ENCODE measurements at regions not wholly inside any gene's neighbourhood (a gene's known extent, or its start where the extent isn't known, plus 50 kb on each side); places are given as distances from the start of the nearest gene placed in this dataset.
"Not testable (repeated sequence)": the region's sequence is repeated elsewhere in the genome, so short reads cannot be mapped to it uniquely, and the experiment has no call there.

GRCh38 chr5:102623329-102624065 lies 124.7 kb upstream of the SLCO6A1 start:
- Histone ChIP-seq H3K27ac (ENCODE audit: low read depth in 1 of 2, low read length in 2 of 2) (no peak overlapping the region), H3K4me3 (ENCODE audit: low read length in 2 of 2) (no peak overlapping the region), H3K36me3 (ENCODE audit: control insufficient read depth in 1 of 2, insufficient read depth in 2 of 2, low read length in 1 of 2) (no peaks in the 10 kb centered on the region), H3K9me3 (ENCODE audit: control insufficient read depth, low read length) (peaks cover 1% of the 10 kb centered on the region), H3K4me1 (ENCODE audit: control insufficient read depth in 1 of 2, insufficient read depth in 2 of 2, low read length in 2 of 2) (peaks cover 0 to 5% of the 10 kb centered on the region in 2 donors), H3K27me3 (ENCODE audit: control insufficient read depth in 1 of 2, insufficient read depth in 2 of 2, low read length in 1 of 2) (no peaks in the 10 kb centered on the region)
- WGBS, 2 donors: 67 to 83% methylated on average over 4 of the region's 4 CpGs
- no peak for ATAC-seq (ENCODE audit: low FRiP score)
- intact Hi-C loops (cut with DNase I): no loop called here
- no peak for DNase-seq

GRCh38 chr5:102624405-102624804 lies 125.6 kb upstream of the SLCO6A1 start:
- Histone ChIP-seq H3K27ac (ENCODE audit: low read depth in 1 of 2, low read length in 2 of 2) (no peak overlapping the region), H3K4me3 (ENCODE audit: low read length in 2 of 2) (no peak overlapping the region), H3K36me3 (ENCODE audit: control insufficient read depth in 1 of 2, insufficient read depth in 2 of 2, low read length in 1 of 2) (no peaks in the 10 kb centered on the region), H3K27me3 (ENCODE audit: control insufficient read depth in 1 of 2, insufficient read depth in 2 of 2, low read length in 1 of 2) (no peaks in the 10 kb centered on the region), H3K9me3 (ENCODE audit: control insufficient read depth, low read length) (peaks cover 1% of the 10 kb centered on the region), H3K4me1 (ENCODE audit: control insufficient read depth in 1 of 2, insufficient read depth in 2 of 2, low read length in 2 of 2) (peaks cover 0 to 5% of the 10 kb centered on the region in 2 donors)
- intact Hi-C loops (cut with DNase I): no loop called here
- no peak for ATAC-seq (ENCODE audit: low FRiP score)
- 55 to 63% methylated on average over 6 of the region's 6 CpGs for WGBS, 2 donors
- DNase-seq: no peak

- H3K27ac ChIP-seq (ENCODE audit: low read depth in 1 of 2, low read length in 2 of 2): no peak overlapping the region
- intact Hi-C loops (cut with DNase I): no loop called here
- DNase-seq (no peak), ATAC-seq (ENCODE audit: low FRiP score) (no peak)
- peaks cover 0 to 5% of the 10 kb centered on the region in 2 donors for H3K4me1 ChIP-seq (ENCODE audit: control insufficient read depth in 1 of 2, insufficient read depth in 2 of 2, low read length in 2 of 2)
- H3K4me3 ChIP-seq (ENCODE audit: low read length in 2 of 2): no peak overlapping the region
- H3K36me3 ChIP-seq (ENCODE audit: control insufficient read depth in 1 of 2, insufficient read depth in 2 of 2, low read length in 1 of 2): no peaks in the 10 kb centered on the region
- H3K27me3 ChIP-seq (ENCODE audit: control insufficient read depth in 1 of 2, insufficient read depth in 2 of 2, low read length in 1 of 2): no peaks in the 10 kb centered on the region
- peaks cover 1% of the 10 kb centered on the region for H3K9me3 ChIP-seq (ENCODE audit: control insufficient read depth, low read length)
These were observed 126.7 kb upstream of the SLCO6A1 start for GRCh38 chr5:102625468-102625867.

GRCh38 chr5:102625928-102626327 lies 127.1 kb upstream of the SLCO6A1 start:
- no peaks in the 10 kb centered on the region for H3K36me3 ChIP-seq (ENCODE audit: control insufficient read depth in 1 of 2, insufficient read depth in 2 of 2, low read length in 1 of 2)
- ATAC-seq (ENCODE audit: low FRiP score) (no peak), DNase-seq (no peak)
- no peak overlapping the region for H3K4me3 ChIP-seq (ENCODE audit: low read length in 2 of 2)
- peaks cover 1% of the 10 kb centered on the region for H3K9me3 ChIP-seq (ENCODE audit: control insufficient read depth, low read length)
- 51 to 58% methylated on average over 3 of the region's 3 CpGs for WGBS, 2 donors
- intact Hi-C loops (cut with DNase I): no loop called here
- H3K27ac ChIP-seq (ENCODE audit: low read depth in 1 of 2, low read length in 2 of 2): no peak overlapping the region
- H3K27me3 ChIP-seq (ENCODE audit: control insufficient read depth in 1 of 2, insufficient read depth in 2 of 2, low read length in 1 of 2): no peaks in the 10 kb centered on the region
- peaks cover 0 to 5% of the 10 kb centered on the region in 2 donors for H3K4me1 ChIP-seq (ENCODE audit: control insufficient read depth in 1 of 2, insufficient read depth in 2 of 2, low read length in 2 of 2)

GRCh38 chr5:102627315-102627714 lies 127.8 kb upstream of the PAM start:
- H3K36me3 ChIP-seq (ENCODE audit: control insufficient read depth in 1 of 2, insufficient read depth in 2 of 2, low read length in 1 of 2): no peaks in the 10 kb centered on the region
- ATAC-seq (ENCODE audit: low FRiP score) (no peak), DNase-seq (no peak)
- H3K4me3 ChIP-seq (ENCODE audit: low read length in 2 of 2): no peak overlapping the region
- peaks cover 0 to 5% of the 10 kb centered on the region in 2 donors for H3K4me1 ChIP-seq (ENCODE audit: control insufficient read depth in 1 of 2, insufficient read depth in 2 of 2, low read length in 2 of 2)
- peak overlapping the region in 1 of 2 donors; percentile 29 for H3K27ac ChIP-seq (ENCODE audit: low read depth in 1 of 2, low read length in 2 of 2)
- no peaks in the 10 kb centered on the region for H3K9me3 ChIP-seq (ENCODE audit: control insufficient read depth, low read length)
- intact Hi-C loops (cut with DNase I): no loop called here
- no peaks in the 10 kb centered on the region for H3K27me3 ChIP-seq (ENCODE audit: control insufficient read depth in 1 of 2, insufficient read depth in 2 of 2, low read length in 1 of 2)

GRCh38 chr5:102628441-102629175 lies 126.5 kb upstream of the PAM start:
- ATAC-seq (ENCODE audit: low FRiP score) (no peak), DNase-seq (no peak)
- Histone ChIP-seq H3K36me3 (ENCODE audit: control insufficient read depth in 1 of 2, insufficient read depth in 2 of 2, low read length in 1 of 2) (no peaks in the 10 kb centered on the region), H3K9me3 (ENCODE audit: control insufficient read depth, low read length) (no peaks in the 10 kb centered on the region), H3K4me1 (ENCODE audit: control insufficient read depth in 1 of 2, insufficient read depth in 2 of 2, low read length in 2 of 2) (peaks cover 0 to 5% of the 10 kb centered on the region in 2 donors), H3K4me3 (ENCODE audit: low read length in 2 of 2) (no peak overlapping the region), H3K27me3 (ENCODE audit: control insufficient read depth in 1 of 2, insufficient read depth in 2 of 2, low read length in 1 of 2) (no peaks in the 10 kb centered on the region), H3K27ac (ENCODE audit: low read depth in 1 of 2, low read length in 2 of 2) (peak overlapping the region; percentile 49 to 57)
- 54 to 55% methylated on average over 3 of the region's 3 CpGs for WGBS, 2 donors
- intact Hi-C loops (cut with DNase I): no loop called here

GRCh38 chr5:102629827-102630605 lies 125.1 kb upstream of the PAM start:
- intact Hi-C loops (cut with DNase I): no loop called here
- Histone ChIP-seq H3K27ac (ENCODE audit: low read depth in 1 of 2, low read length in 2 of 2) (no peak overlapping the region), H3K4me3 (ENCODE audit: low read length in 2 of 2) (no peak overlapping the region), H3K4me1 (ENCODE audit: control insufficient read depth in 1 of 2, insufficient read depth in 2 of 2, low read length in 2 of 2) (peaks cover 0 to 5% of the 10 kb centered on the region in 2 donors), H3K27me3 (ENCODE audit: control insufficient read depth in 1 of 2, insufficient read depth in 2 of 2, low read length in 1 of 2) (no peaks in the 10 kb centered on the region), H3K9me3 (ENCODE audit: control insufficient read depth, low read length) (no peaks in the 10 kb centered on the region), H3K36me3 (ENCODE audit: control insufficient read depth in 1 of 2, insufficient read depth in 2 of 2, low read length in 1 of 2) (no peaks in the 10 kb centered on the region)
- DNase-seq (no peak), ATAC-seq (ENCODE audit: low FRiP score) (no peak)
- WGBS, 2 donors: 90 to 91% methylated on average over 4 of the region's 4 CpGs

- H3K27ac ChIP-seq (ENCODE audit: low read depth in 1 of 2, low read length in 2 of 2); ATAC-seq (ENCODE audit: low FRiP score); H3K9me3 ChIP-seq (ENCODE audit: control insufficient read depth, low read length); H3K27me3 ChIP-seq (ENCODE audit: control insufficient read depth in 1 of 2, insufficient read depth in 2 of 2, low read length in 1 of 2); H3K36me3 ChIP-seq (ENCODE audit: control insufficient read depth in 1 of 2, insufficient read depth in 2 of 2, low read length in 1 of 2); intact Hi-C loops (cut with DNase I); H3K4me3 ChIP-seq (ENCODE audit: low read length in 2 of 2); DNase-seq; H3K4me1 ChIP-seq (ENCODE audit: control insufficient read depth in 1 of 2, insufficient read depth in 2 of 2, low read length in 2 of 2): not testable (repeated sequence)
- 97 to 98% methylated on average over 1 of the region's 1 CpG for WGBS, 2 donors
These were observed 119.7 kb upstream of the PAM start for GRCh38 chr5:102635399-102635798.
